Fibroblast of lung (primary cell): ENCODE measurements at regions not wholly inside any gene's neighbourhood (a gene's known extent, or its start where the extent isn't known, plus 50 kb on each side); places are given as distances from the start of the nearest gene placed in this dataset.

ENCODE experiments used
- DNase-seq, 2 donors: peaks; one replicate each; pipeline versions ENCODE4 v3.0.0 to v3.0.0-alpha.2; 2010; ENCODE audit warnings: low read depth in 2 of 2
- H2AFZ ChIP-seq: 2 replicates; pipeline ENCODE4 v1.5.1; 2012; ENCODE audit warnings: low read length, control low read depth, inconsistent platforms
- H3K27ac ChIP-seq: 2 replicates; pipeline ENCODE4 v1.5.1; 2011; ENCODE audit warnings: low read length, control low read depth; ENCODE audit not compliant: insufficient read depth
- H3K27me3 ChIP-seq: 2 replicates; pipeline ENCODE4 v1.5.1; 2011; ENCODE audit warnings: mild to moderate bottlenecking, low read length; ENCODE audit not compliant: control insufficient read depth, insufficient read depth
- H3K36me3 ChIP-seq: 2 replicates; pipeline ENCODE4 v1.5.1; 2011; ENCODE audit warnings: low read length; ENCODE audit not compliant: control insufficient read depth, insufficient read depth
- H3K4me1 ChIP-seq: 2 replicates; pipeline ENCODE4 v1.5.1; 2011; ENCODE audit warnings: low read length; ENCODE audit not compliant: control insufficient read depth, insufficient read depth; ENCODE audit errors: extremely low read depth
- H3K4me2 ChIP-seq: 2 replicates; pipeline ENCODE4 v1.5.1; 2011; ENCODE audit warnings: low read length, control low read depth; ENCODE audit not compliant: insufficient read depth; ENCODE audit errors: extremely low read depth
- H3K4me3 ChIP-seq, 4 experiments: fragments of 200-600 bp in 1 of 4; sonication (generic) in 1 of 4; replicated peaks in 1 of 4; 2 replicates each; pipeline ENCODE4 v1.5.1; 2011 to 2016; ENCODE audit warnings: low read length in 4 of 4, low read depth in 3 of 4, mild to moderate bottlenecking in 3 of 4, control low read depth in 2 of 4, inconsistent platforms in 1 of 4, mixed read lengths in 1 of 4; ENCODE audit not compliant: insufficient read depth in 1 of 4; ENCODE audit errors: control extremely low read depth in 1 of 4
- H3K79me2 ChIP-seq: 2 replicates; pipeline ENCODE4 v1.5.1; 2012; ENCODE audit warnings: mild to moderate bottlenecking, low read length, inconsistent platforms; ENCODE audit not compliant: control insufficient read depth, insufficient read depth
- H3K9ac ChIP-seq: 2 replicates; pipeline ENCODE4 v1.5.1; 2011; ENCODE audit warnings: mild to moderate bottlenecking, low read length, control low read depth; ENCODE audit not compliant: insufficient read depth
- H3K9me3 ChIP-seq: 2 replicates; pipeline ENCODE4 v1.5.1; 2012; ENCODE audit warnings: low read depth, low read length; ENCODE audit not compliant: control insufficient read depth, insufficient read depth
- H4K20me1 ChIP-seq: 2 replicates; pipeline ENCODE4 v1.5.1; 2011; ENCODE audit warnings: low read length; ENCODE audit not compliant: control insufficient read depth, insufficient read depth; ENCODE audit errors: extremely low read depth
- EZH2 ChIP-seq: IDR thresholded peaks from 2 replicates; pipeline ENCODE4 v1.5.1; 2012; ENCODE audit warnings: low read length, control low read depth, mild to moderate bottlenecking; ENCODE audit errors: missing control alignments
- TF ChIP-seq, protein P1 (sequence below), 2 donors: IDR thresholded peaks in 1 of 2; conservative IDR thresholded peaks in 1 of 2; 1 replicate in 1 of 2; 2 replicates in 1 of 2; pipeline ENCODE4 v1.5.1; 2011 to 2012; ENCODE audit warnings: low read length in 2 of 2, control low read depth in 1 of 2, inconsistent platforms in 1 of 2, low read depth in 1 of 2, mild to moderate bottlenecking in 1 of 2

GRCh38 chrX:140071037-140071436 is 105.7 kb upstream of the CXorf66 start:
- no peak for TF ChIP-seq EZH2
- TF ChIP-seq, protein P1, sequence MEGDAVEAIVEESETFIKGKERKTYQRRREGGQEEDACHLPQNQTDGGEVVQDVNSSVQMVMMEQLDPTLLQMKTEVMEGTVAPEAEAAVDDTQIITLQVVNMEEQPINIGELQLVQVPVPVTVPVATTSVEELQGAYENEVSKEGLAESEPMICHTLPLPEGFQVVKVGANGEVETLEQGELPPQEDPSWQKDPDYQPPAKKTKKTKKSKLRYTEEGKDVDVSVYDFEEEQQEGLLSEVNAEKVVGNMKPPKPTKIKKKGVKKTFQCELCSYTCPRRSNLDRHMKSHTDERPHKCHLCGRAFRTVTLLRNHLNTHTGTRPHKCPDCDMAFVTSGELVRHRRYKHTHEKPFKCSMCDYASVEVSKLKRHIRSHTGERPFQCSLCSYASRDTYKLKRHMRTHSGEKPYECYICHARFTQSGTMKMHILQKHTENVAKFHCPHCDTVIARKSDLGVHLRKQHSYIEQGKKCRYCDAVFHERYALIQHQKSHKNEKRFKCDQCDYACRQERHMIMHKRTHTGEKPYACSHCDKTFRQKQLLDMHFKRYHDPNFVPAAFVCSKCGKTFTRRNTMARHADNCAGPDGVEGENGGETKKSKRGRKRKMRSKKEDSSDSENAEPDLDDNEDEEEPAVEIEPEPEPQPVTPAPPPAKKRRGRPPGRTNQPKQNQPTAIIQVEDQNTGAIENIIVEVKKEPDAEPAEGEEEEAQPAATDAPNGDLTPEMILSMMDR (conservative IDR thresholded peaks at IDR 0.05 in 1 of 2, IDR thresholded peaks at IDR 0.05 in 1 of 2; ENCODE audit: low read depth in 1 of 2, low read length in 2 of 2): no peak
- Histone ChIP-seq H3K4me3 (no peak overlapping the region), H3K36me3 (no peaks in the 10 kb centered on the region), H3K4me2 (no peak overlapping the region), H3K27me3 (no peaks in the 10 kb centered on the region), H3K9ac (no peak overlapping the region), H2AFZ (no peak overlapping the region), H4K20me1 (no peaks in the 10 kb centered on the region), H3K9me3 (no peaks in the 10 kb centered on the region), H3K79me2 (no peaks in the 10 kb centered on the region), H3K27ac (no peak overlapping the region), H3K4me1 (no peaks in the 10 kb centered on the region)
- no peak for DNase-seq

DNA sequence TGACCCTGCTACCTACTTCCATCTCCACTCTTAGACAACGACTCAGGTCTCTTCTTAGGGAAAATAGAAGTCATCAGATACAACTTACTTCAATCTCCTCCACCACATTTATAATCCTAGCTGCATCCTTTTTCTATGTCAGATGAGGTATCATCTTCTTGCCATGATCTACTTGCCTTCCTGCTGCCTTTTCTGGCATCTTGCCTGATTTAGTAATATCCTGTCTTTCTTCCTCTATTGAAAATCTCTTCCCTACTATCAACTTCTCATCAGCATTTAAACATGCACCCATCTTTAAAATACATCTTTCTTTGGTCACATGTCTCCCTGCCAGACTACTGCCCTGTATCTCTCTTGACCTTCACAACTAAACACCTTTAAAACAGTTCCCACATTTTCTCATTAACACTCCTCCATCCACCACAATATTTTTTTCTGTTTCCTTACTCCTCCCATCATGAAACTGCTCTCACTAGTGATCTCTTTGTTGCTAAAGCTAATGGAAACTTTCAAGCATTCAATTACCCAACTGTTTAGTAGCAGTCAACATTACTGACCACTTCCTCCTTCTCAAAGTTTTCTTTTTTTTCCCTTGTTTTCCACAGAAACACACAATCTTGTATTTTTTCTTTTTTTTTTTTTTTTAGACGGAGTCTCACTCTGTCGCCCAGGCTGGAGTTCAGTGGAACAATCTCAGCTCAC is 100.8 kb upstream of the CXorf66 start:
- no peaks in the 10 kb centered on the region for H4K20me1 ChIP-seq
- no peaks in the 10 kb centered on the region for H3K9me3 ChIP-seq
- H3K27ac ChIP-seq: no peak overlapping the region
- H3K4me2 ChIP-seq: no peak overlapping the region
- H3K36me3 ChIP-seq: no peaks in the 10 kb centered on the region
- H3K4me1 ChIP-seq: no peaks in the 10 kb centered on the region
- TF ChIP-seq EZH2: no peak
- TF ChIP-seq, protein P1 (conservative IDR thresholded peaks at IDR 0.05 in 1 of 2, IDR thresholded peaks at IDR 0.05 in 1 of 2; ENCODE audit: low read depth in 1 of 2, low read length in 2 of 2): no peak
- H3K27me3 ChIP-seq: no peaks in the 10 kb centered on the region
- no peak overlapping the region for H2AFZ ChIP-seq
- H3K4me3 ChIP-seq: no peak overlapping the region
- no peaks in the 10 kb centered on the region for H3K79me2 ChIP-seq
- H3K9ac ChIP-seq: no peak overlapping the region
- DNase-seq: no peak

DNA sequence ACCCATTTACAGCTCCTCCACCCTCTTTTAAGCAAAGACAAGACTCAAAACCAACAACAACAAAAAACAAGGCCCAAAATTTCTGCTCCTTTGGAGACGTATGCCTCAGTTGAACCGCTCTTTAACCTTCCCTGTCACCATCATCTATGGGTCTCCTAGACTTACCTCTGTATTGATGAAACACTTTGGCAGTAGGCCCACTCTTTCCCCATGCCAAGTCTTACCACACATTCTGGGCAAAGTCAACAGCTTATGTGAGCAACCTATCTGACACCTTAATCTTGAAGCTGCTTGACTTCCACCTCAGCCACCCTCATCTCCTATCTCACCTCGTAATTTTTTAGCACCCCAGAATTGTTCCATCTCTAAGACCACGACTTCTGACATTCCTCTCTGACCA is 99.7 kb upstream of the CXorf66 start:
- DNase-seq: no peak
- Histone ChIP-seq H3K27ac (no peak overlapping the region), H3K79me2 (no peaks in the 10 kb centered on the region), H4K20me1 (no peaks in the 10 kb centered on the region), H3K9me3 (no peaks in the 10 kb centered on the region), H3K36me3 (no peaks in the 10 kb centered on the region), H3K9ac (no peak overlapping the region), H3K4me1 (no peaks in the 10 kb centered on the region), H3K4me2 (no peak overlapping the region), H3K27me3 (no peaks in the 10 kb centered on the region), H2AFZ (no peak overlapping the region), H3K4me3 (no peak overlapping the region)
- TF ChIP-seq, protein P1 (conservative IDR thresholded peaks at IDR 0.05 in 1 of 2, IDR thresholded peaks at IDR 0.05 in 1 of 2; ENCODE audit: low read depth in 1 of 2, low read length in 2 of 2): no peak
- no peak for TF ChIP-seq EZH2
